Liver (tissue), 8 donors: ENCODE measurements at regions not wholly inside any gene's neighbourhood (a gene's known extent, or its start where the extent isn't known, plus 50 kb on each side); places are given as distances from the start of the nearest gene placed in this dataset.

Experiments used
- DNase-seq: peaks from one replicate; pipeline ENCODE4 v3.0.0-alpha.2; 2017; ENCODE audit warnings: low spot score
- H3K27ac ChIP-seq, 2 donors: one replicate each; pipeline ENCODE4 v1.7.0; 2013; ENCODE audit warnings: inconsistent platforms in 2 of 2, low read length in 2 of 2, control low read depth in 1 of 2, low read depth in 1 of 2, mild to moderate bottlenecking in 1 of 2
- H3K27me3 ChIP-seq, 4 donors: one replicate each; pipeline versions ENCODE4 v1.6.1 to v1.7.0; 2013; ENCODE audit warnings: low read length in 3 of 4, inconsistent platforms in 1 of 4, mild to moderate bottlenecking in 1 of 4, moderate library complexity in 1 of 4; ENCODE audit not compliant: control insufficient read depth in 4 of 4, insufficient read depth in 4 of 4
- H3K36me3 ChIP-seq, 4 donors: one replicate each; pipeline versions ENCODE4 v1.6.1 to v1.7.0; 2013; ENCODE audit warnings: low read length in 3 of 4, mild to moderate bottlenecking in 3 of 4, low read depth in 1 of 4, moderate library complexity in 1 of 4; ENCODE audit not compliant: control insufficient read depth in 4 of 4, insufficient read depth in 3 of 4
- H3K4me1 ChIP-seq, 4 donors: one replicate each; pipeline versions ENCODE4 v1.6.1 to v1.7.0; 2013; ENCODE audit warnings: low read length in 3 of 4, mild to moderate bottlenecking in 3 of 4, moderate library complexity in 1 of 4; ENCODE audit not compliant: control insufficient read depth in 4 of 4, insufficient read depth in 4 of 4
- H3K4me3 ChIP-seq, 3 donors: one replicate each; pipeline versions ENCODE4 v1.6.1 to v1.7.0; 2013; ENCODE audit warnings: low read length in 3 of 3, control low read depth in 1 of 3, low read depth in 1 of 3, mild to moderate bottlenecking in 1 of 3
- H3K9ac ChIP-seq, 2 donors: one replicate each; pipeline ENCODE4 v1.7.0; 2013; ENCODE audit warnings: low read length in 2 of 2, mild to moderate bottlenecking in 2 of 2, moderate library complexity in 2 of 2, control low read depth in 1 of 2, low read depth in 1 of 2
- H3K9me3 ChIP-seq, 4 donors: one replicate each; pipeline versions ENCODE4 v1.6.1 to v1.7.0; 2013; ENCODE audit warnings: low read length in 3 of 4; ENCODE audit not compliant: control insufficient read depth in 4 of 4
- FOXA2 ChIP-seq: IDR thresholded peaks from 2 replicates; pipeline ENCODE4 v1.6.1; 2016; ENCODE audit warnings: antibody characterized with exemption
- GABPA ChIP-seq, 2 donors: IDR thresholded peaks in 1 of 2; conservative IDR thresholded peaks in 1 of 2; 2 replicates each; pipeline ENCODE4 v1.6.1; 2016; ENCODE audit warnings: antibody characterized with exemption in 2 of 2, mild to moderate bottlenecking in 1 of 2, moderate library complexity in 1 of 2
- HNF4G ChIP-seq: IDR thresholded peaks from 2 replicates; pipeline ENCODE4 v1.6.1; 2016; ENCODE audit warnings: antibody characterized with exemption
- JUND ChIP-seq, 2 donors: IDR thresholded peaks; 2 replicates each; pipeline ENCODE4 v1.6.1; 2016; ENCODE audit warnings: antibody characterized with exemption in 2 of 2
- NR2F2 ChIP-seq: IDR thresholded peaks from 2 replicates; pipeline ENCODE4 v1.6.1; 2016; ENCODE audit warnings: antibody characterized with exemption
- RAD21 ChIP-seq, 2 donors: IDR thresholded peaks; 2 replicates each; pipeline ENCODE4 v1.6.1; 2016; ENCODE audit warnings: antibody characterized with exemption in 2 of 2, mild to moderate bottlenecking in 2 of 2
- RXRA ChIP-seq, 2 donors: IDR thresholded peaks; 2 replicates each; pipeline ENCODE4 v1.6.1; 2017 to 2018; ENCODE audit warnings: antibody characterized with exemption in 2 of 2, mild to moderate bottlenecking in 1 of 2
- SP1 ChIP-seq: IDR thresholded peaks from 2 replicates; pipeline ENCODE4 v1.6.1; 2018; ENCODE audit warnings: antibody characterized with exemption, mild to moderate bottlenecking
- whole genome bisulfite sequencing: extraction: QIAGEN DNeasy Blood & Tissue Kit; methylation state at CpG from one replicate; pipeline ENCODE4 v1.1.7; 2013; 5-methylcytosine and 5-hydroxymethylcytosine counted together
- TF ChIP-seq, protein P1 (sequence below): IDR thresholded peaks from 2 replicates; pipeline ENCODE4 v1.6.1; 2016; ENCODE audit warnings: antibody characterized with exemption, mild to moderate bottlenecking
- TF ChIP-seq, protein P2 (sequence below): IDR thresholded peaks from 2 replicates; pipeline ENCODE4 v1.6.1; 2016; ENCODE audit warnings: antibody characterized with exemption
- TF ChIP-seq, protein P3 (sequence below): IDR thresholded peaks from 2 replicates; pipeline ENCODE4 v1.6.1; 2016; ENCODE audit warnings: antibody characterized with exemption
- TF ChIP-seq, protein P4 (sequence below): fragments of 150-350 bp; IDR thresholded peaks from 2 replicates; pipeline ENCODE4 v1.5.1; 2017; ENCODE audit warnings: improper control_type of control experiment, low read depth, low read length; ENCODE audit not compliant: missing input control
- donor health status: healthy.
- donor health status: healthy.
- donor health status: healthy.
- donor health status: healthy.
- donor health status: healthy.

DNA sequence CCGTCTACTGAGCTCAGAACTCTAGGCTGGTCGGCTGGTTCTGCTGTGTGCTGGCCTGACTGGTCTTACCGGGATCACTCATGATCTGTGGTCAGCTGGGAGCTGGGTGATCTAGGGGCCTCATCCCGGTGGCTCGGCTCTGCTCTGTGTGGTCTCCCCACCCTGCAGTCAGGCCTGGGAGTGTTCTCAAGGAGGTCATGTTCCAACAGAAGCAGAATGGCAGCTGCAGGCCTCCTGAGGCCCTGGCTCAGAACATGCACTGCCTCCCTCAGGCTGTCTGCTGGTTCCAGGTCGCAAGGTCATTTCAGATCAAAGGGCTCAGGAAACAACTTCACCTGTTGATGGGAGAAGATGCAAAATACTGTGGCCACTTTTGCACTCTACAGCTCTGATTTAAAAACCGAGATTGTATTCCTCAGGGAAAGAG lies 81.1 kb upstream of the RFX8 start (continued):
- TF ChIP-seq, protein P1, sequence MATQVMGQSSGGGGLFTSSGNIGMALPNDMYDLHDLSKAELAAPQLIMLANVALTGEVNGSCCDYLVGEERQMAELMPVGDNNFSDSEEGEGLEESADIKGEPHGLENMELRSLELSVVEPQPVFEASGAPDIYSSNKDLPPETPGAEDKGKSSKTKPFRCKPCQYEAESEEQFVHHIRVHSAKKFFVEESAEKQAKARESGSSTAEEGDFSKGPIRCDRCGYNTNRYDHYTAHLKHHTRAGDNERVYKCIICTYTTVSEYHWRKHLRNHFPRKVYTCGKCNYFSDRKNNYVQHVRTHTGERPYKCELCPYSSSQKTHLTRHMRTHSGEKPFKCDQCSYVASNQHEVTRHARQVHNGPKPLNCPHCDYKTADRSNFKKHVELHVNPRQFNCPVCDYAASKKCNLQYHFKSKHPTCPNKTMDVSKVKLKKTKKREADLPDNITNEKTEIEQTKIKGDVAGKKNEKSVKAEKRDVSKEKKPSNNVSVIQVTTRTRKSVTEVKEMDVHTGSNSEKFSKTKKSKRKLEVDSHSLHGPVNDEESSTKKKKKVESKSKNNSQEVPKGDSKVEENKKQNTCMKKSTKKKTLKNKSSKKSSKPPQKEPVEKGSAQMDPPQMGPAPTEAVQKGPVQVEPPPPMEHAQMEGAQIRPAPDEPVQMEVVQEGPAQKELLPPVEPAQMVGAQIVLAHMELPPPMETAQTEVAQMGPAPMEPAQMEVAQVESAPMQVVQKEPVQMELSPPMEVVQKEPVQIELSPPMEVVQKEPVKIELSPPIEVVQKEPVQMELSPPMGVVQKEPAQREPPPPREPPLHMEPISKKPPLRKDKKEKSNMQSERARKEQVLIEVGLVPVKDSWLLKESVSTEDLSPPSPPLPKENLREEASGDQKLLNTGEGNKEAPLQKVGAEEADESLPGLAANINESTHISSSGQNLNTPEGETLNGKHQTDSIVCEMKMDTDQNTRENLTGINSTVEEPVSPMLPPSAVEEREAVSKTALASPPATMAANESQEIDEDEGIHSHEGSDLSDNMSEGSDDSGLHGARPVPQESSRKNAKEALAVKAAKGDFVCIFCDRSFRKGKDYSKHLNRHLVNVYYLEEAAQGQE: no peak
- TF ChIP-seq SP1 (no peak), JUND (IDR thresholded peaks at IDR 0.05) (no peak), RAD21 (IDR thresholded peaks at IDR 0.05) (no peak), FOXA2 (no peak), GABPA (IDR thresholded peaks at IDR 0.05 in 1 of 2, conservative IDR thresholded peaks at IDR 0.05 in 1 of 2) (no peak)

DNA sequence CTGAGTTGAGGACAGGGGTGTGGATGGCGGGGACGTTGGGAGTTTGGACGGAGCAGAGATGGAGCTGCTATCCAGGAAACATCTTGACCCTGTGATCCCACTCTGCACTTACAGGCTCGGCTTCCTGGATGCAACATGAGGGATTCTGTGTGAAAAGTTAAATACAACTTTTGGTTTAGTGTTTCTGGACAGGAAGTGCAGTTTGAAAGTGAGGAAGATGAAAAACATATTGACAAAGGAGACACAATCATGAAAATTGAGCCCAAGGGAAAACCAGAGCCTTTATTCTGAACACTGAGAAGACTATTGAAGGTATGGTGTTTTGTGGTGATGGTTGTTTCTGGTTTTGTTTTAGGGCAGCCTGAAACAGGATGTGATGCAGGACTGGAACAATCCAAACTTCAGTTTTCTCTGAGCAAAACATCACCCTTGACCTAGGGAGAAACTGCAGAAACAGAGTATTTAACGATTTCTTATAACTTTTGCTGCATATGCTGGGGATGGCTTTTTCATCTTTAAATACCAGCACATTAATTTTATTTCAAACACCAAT lies 76.5 kb upstream of the RFX8 start:
- Histone ChIP-seq H3K9ac (no peak overlapping the region), H3K27ac (no peak overlapping the region), H3K9me3 (no peaks in the 10 kb centered on the region), H3K36me3 (no peaks in the 10 kb centered on the region), H3K4me3 (no peak overlapping the region), H3K27me3 (no peaks in the 10 kb centered on the region), H3K4me1 (no peaks in the 10 kb centered on the region)
- DNase-seq: no peak
- 78% methylated on average over 5 of the region's 5 CpGs for WGBS
- TF ChIP-seq HNF4G (no peak), RXRA (IDR thresholded peaks at IDR 0.05) (no peak), SP1 (no peak), RAD21 (IDR thresholded peaks at IDR 0.05) (no peak), NR2F2 (no peak)
- TF ChIP-seq, protein P2, sequence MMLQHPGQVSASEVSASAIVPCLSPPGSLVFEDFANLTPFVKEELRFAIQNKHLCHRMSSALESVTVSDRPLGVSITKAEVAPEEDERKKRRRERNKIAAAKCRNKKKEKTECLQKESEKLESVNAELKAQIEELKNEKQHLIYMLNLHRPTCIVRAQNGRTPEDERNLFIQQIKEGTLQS: no peak
- TF ChIP-seq, protein P3, sequence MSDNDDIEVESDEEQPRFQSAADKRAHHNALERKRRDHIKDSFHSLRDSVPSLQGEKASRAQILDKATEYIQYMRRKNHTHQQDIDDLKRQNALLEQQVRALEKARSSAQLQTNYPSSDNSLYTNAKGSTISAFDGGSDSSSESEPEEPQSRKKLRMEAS: no peak
- TF ChIP-seq, protein P1: no peak
- TF ChIP-seq, protein P4, sequence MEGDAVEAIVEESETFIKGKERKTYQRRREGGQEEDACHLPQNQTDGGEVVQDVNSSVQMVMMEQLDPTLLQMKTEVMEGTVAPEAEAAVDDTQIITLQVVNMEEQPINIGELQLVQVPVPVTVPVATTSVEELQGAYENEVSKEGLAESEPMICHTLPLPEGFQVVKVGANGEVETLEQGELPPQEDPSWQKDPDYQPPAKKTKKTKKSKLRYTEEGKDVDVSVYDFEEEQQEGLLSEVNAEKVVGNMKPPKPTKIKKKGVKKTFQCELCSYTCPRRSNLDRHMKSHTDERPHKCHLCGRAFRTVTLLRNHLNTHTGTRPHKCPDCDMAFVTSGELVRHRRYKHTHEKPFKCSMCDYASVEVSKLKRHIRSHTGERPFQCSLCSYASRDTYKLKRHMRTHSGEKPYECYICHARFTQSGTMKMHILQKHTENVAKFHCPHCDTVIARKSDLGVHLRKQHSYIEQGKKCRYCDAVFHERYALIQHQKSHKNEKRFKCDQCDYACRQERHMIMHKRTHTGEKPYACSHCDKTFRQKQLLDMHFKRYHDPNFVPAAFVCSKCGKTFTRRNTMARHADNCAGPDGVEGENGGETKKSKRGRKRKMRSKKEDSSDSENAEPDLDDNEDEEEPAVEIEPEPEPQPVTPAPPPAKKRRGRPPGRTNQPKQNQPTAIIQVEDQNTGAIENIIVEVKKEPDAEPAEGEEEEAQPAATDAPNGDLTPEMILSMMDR: no peak
